Esophagus squamous epithelium (tissue), 5 donors: ENCODE measurements at regions not wholly inside any gene's neighbourhood (a gene's known extent, or its start where the extent isn't known, plus 50 kb on each side); places are given as distances from the start of the nearest gene placed in this dataset.

Experiments
- DNase-seq: peaks from one replicate; lab custom pipeline; 2025; lab: John Stamatoyannopoulos, UW
- H3K27ac ChIP-seq, 4 donors: fragments of 200-600 bp; sonication (generic); one replicate each; pipeline ENCODE4 v1.5.1; 2016 to 2019; ENCODE audit warnings: mild to moderate bottlenecking in 1 of 4
- H3K27me3 ChIP-seq, 4 donors: fragments of 200-600 bp; sonication (generic); 1 replicate in 3 of 4; 2 replicates in 1 of 4; pipeline versions ENCODE4 v1.5.1 to v1.6.0; 2017 to 2021; ENCODE audit warnings: antibody characterized with exemption in 1 of 4
- H3K36me3 ChIP-seq, 3 donors: fragments of 200-600 bp; sonication (generic); one replicate each; pipeline ENCODE4 v1.5.1; 2016 to 2019
- H3K4me1 ChIP-seq, 3 donors: fragments of 200-600 bp; sonication (generic); one replicate each; pipeline ENCODE4 v1.5.1; 2017 to 2019
- H3K4me3 ChIP-seq, 4 donors: fragments of 200-600 bp; sonication (generic); 1 replicate in 3 of 4; 2 replicates in 1 of 4; pipeline ENCODE4 v1.5.1; 2016 to 2019; ENCODE audit warnings: mild to moderate bottlenecking in 2 of 4, moderate library complexity in 1 of 4
- H3K9me3 ChIP-seq, 3 donors: fragments of 200-600 bp; sonication (generic); one replicate each; pipeline ENCODE4 v1.5.1; 2016 to 2019
- CTCF ChIP-seq, 6 experiments: fragments of 450-650 bp in 4 of 6; fragments of 200-600 bp in 2 of 6; sonication (generic) in 2 of 6; IDR thresholded peaks; one replicate each; pipeline ENCODE4 v1.5.1; 2016 to 2019; ENCODE audit warnings: antibody characterized with exemption in 6 of 6, mild to moderate bottlenecking in 4 of 6, moderate library complexity in 4 of 6
- POLR2A ChIP-seq, 4 donors: fragments of 450-650 bp; IDR thresholded peaks; one replicate each; pipeline ENCODE4 v1.6.1; 2017; ENCODE audit warnings: antibody characterized with exemption in 4 of 4, mild to moderate bottlenecking in 4 of 4, moderate library complexity in 3 of 4
- WGBS, 2 donors: methylation state at CpG; one replicate each; pipeline ENCODE4 v1.1.5; 2018; 5-methylcytosine and 5-hydroxymethylcytosine counted together
- intact Hi-C: fragments of 100-400 bp; cut with DNase I; formaldehyde crosslinking; loops from one replicate; pipeline ENCODE4 v1.15.0; 2022
- donor health status: DM: yes; HTN: yes; CAD: no.

GRCh38 chr2:67891642-67892041 is 171.2 kb downstream of the C1D start:
- intact Hi-C loops = no loop called here

GRCh38 chr2:67892339-67892846 is 170.4 kb downstream of the C1D start:
- Histone ChIP-seq H3K36me3 (no peaks in the 10 kb centered on the region), H3K27ac (no peak overlapping the region), H3K4me3 (no peak overlapping the region), H3K27me3 (no peaks in the 10 kb centered on the region), H3K9me3 (no peaks in the 10 kb centered on the region), H3K4me1 (peaks cover 0 to 7% (median 0%) of the 10 kb centered on the region in 3 donors)
- DNase-seq = no peak
- WGBS, 2 donors = 65 to 73% methylated on average over 6 of the region's 6 CpGs
- TF ChIP-seq POLR2A (IDR thresholded peaks at IDR 0.05) (no peak), CTCF (IDR thresholded peaks at IDR 0.05) (no peak)
- intact Hi-C loops = no loop called here

More at GRCh38 chr2:67891642-67892041, 171.2 kb downstream of the C1D start:
- Histone ChIP-seq H3K36me3 (no peaks in the 10 kb centered on the region), H3K4me1 (peaks cover 0 to 7% (median 0%) of the 10 kb centered on the region in 3 donors), H3K27ac (no peak overlapping the region), H3K27me3 (no peaks in the 10 kb centered on the region), H3K4me3 (no peak overlapping the region), H3K9me3 (no peaks in the 10 kb centered on the region)
- TF ChIP-seq CTCF (IDR thresholded peaks at IDR 0.05) (no peak), POLR2A (IDR thresholded peaks at IDR 0.05) (no peak)
- DNase-seq = no peak
- WGBS, 2 donors = 79 to 100% methylated on average over 1 of the region's 1 CpG

GRCh38 chr2:67895227-67895941 is 167.4 kb downstream of the C1D start:
- Histone ChIP-seq H3K4me3 (no peak overlapping the region), H3K9me3 (no peaks in the 10 kb centered on the region), H3K4me1 (peaks cover 0 to 12% (median 0%) of the 10 kb centered on the region in 3 donors), H3K27me3 (no peaks in the 10 kb centered on the region), H3K36me3 (no peaks in the 10 kb centered on the region), H3K27ac (no peak overlapping the region)
- intact Hi-C loops = no loop called here
- no peak for DNase-seq
- TF ChIP-seq POLR2A (IDR thresholded peaks at IDR 0.05) (no peak), CTCF (IDR thresholded peaks at IDR 0.05) (no peak)
- WGBS, 2 donors = 32 to 44% methylated on average over 4 to 5 of the region's 7 CpGs

GRCh38 chr2:67896076-67896475 is 166.7 kb downstream of the C1D start:
- no peaks in the 10 kb centered on the region for H3K9me3 ChIP-seq
- no peak for DNase-seq
- H3K27ac ChIP-seq = no peak overlapping the region
- 82 to 85% methylated on average over 8 of the region's 8 CpGs for WGBS, 2 donors
- no peak for TF ChIP-seq CTCF (IDR thresholded peaks at IDR 0.05)
- no peak for TF ChIP-seq POLR2A (IDR thresholded peaks at IDR 0.05)
- intact Hi-C loops = no loop called here
- peaks cover 0 to 12% (median 0%) of the 10 kb centered on the region in 3 donors for H3K4me1 ChIP-seq
- H3K4me3 ChIP-seq = no peak overlapping the region
- H3K27me3 ChIP-seq = no peaks in the 10 kb centered on the region
- no peaks in the 10 kb centered on the region for H3K36me3 ChIP-seq

GRCh38 chr2:67896476-67896875 is 166.3 kb downstream of the C1D start:
- Histone ChIP-seq H3K4me3 (no peak overlapping the region), H3K27ac (no peak overlapping the region), H3K36me3 (no peaks in the 10 kb centered on the region), H3K27me3 (no peaks in the 10 kb centered on the region), H3K4me1 (peaks cover 0 to 12% (median 0%) of the 10 kb centered on the region in 3 donors), H3K9me3 (no peaks in the 10 kb centered on the region)
- WGBS, 2 donors = 68 to 86% methylated on average over 2 of the region's 2 CpGs
- DNase-seq = no peak
- intact Hi-C loops = no loop called here
- TF ChIP-seq POLR2A (IDR thresholded peaks at IDR 0.05) (no peak), CTCF (IDR thresholded peaks at IDR 0.05) (no peak)
